Breast epithelium (tissue), 3 donors: ENCODE measurements at regions not wholly inside any gene's neighbourhood (a gene's known extent, or its start where the extent isn't known, plus 50 kb on each side); places are given as distances from the start of the nearest gene placed in this dataset.

Experiments used
- POLR2A ChIP-seq: fragments of 450-650 bp; IDR thresholded peaks from one replicate; pipeline ENCODE4 v1.6.1; 2016; ENCODE audit warnings: antibody characterized with exemption, mild to moderate bottlenecking, moderate library complexity
- POLR2AphosphoS5 ChIP-seq, 3 donors: sonication (generic); formaldehyde crosslinking; IDR thresholded peaks; one replicate each; pipeline ENCODE4 v1.6.1; 2017; ENCODE audit warnings: antibody characterized with exemption in 3 of 3
- TF ChIP-seq, protein P1 (sequence below), 3 donors: fragments of 450-650 bp; IDR thresholded peaks; one replicate each; pipeline ENCODE4 v1.5.1; 2016 to 2017; ENCODE audit warnings: antibody characterized with exemption in 3 of 3, mild to moderate bottlenecking in 3 of 3, moderate library complexity in 3 of 3

DNA sequence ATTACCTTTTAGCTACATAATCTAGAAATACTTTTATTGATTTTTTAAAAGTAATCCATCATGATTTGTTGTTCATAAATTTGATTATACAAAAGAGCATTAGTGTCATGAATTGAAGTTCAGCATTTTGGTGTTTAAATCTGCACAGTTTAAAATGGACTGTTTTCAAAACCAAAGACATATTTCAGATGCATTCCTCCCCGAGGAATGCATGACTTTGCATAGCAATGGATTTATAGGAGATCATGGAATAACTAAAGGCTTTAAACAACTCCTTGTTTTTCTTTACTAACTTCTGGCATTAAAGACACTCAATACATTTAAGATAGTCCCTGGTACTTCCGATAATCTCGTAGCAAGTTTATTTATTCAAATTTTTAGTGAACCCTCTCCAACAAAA lies 863.1 kb upstream of the TMPRSS15 start:
- TF ChIP-seq, protein P1, sequence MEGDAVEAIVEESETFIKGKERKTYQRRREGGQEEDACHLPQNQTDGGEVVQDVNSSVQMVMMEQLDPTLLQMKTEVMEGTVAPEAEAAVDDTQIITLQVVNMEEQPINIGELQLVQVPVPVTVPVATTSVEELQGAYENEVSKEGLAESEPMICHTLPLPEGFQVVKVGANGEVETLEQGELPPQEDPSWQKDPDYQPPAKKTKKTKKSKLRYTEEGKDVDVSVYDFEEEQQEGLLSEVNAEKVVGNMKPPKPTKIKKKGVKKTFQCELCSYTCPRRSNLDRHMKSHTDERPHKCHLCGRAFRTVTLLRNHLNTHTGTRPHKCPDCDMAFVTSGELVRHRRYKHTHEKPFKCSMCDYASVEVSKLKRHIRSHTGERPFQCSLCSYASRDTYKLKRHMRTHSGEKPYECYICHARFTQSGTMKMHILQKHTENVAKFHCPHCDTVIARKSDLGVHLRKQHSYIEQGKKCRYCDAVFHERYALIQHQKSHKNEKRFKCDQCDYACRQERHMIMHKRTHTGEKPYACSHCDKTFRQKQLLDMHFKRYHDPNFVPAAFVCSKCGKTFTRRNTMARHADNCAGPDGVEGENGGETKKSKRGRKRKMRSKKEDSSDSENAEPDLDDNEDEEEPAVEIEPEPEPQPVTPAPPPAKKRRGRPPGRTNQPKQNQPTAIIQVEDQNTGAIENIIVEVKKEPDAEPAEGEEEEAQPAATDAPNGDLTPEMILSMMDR (IDR thresholded peaks at IDR 0.05), result no peak
- TF ChIP-seq POLR2A (no peak), POLR2AphosphoS5 (IDR thresholded peaks at IDR 0.05) (no peak)
